Common myeloid progenitor, CD34-positive (primary cell): ENCODE measurements at regions not wholly inside any gene's neighbourhood (a gene's known extent, or its start where the extent isn't known, plus 50 kb on each side); places are given as distances from the start of the nearest gene placed in this dataset.

Experiments
- CTCF ChIA-PET: fragments of 350-600 bp; sonication (Branson Sonifier 250); formaldehyde crosslinking; loops from one replicate; lab custom pipeline; 2021; ENCODE audit warnings: antibody characterized with exemption; lab: Charles Lee
- POLR2A ChIA-PET: fragments of 350-600 bp; sonication (Branson Sonifier 250); formaldehyde crosslinking; loops from one replicate; lab custom pipeline; 2021; ENCODE audit warnings: antibody characterized with exemption; lab: Charles Lee
- DNase-seq, 3 donors: peaks; one replicate each; pipeline versions ENCODE4 v3.0.0 to v3.0.0-alpha.2; 2013
- H3K27ac ChIP-seq, 2 experiments: 1 replicate in 1 of 2; 2 replicates in 1 of 2; pipeline ENCODE4 v1.7.0; 2013; ENCODE audit warnings: inconsistent platforms in 2 of 2, low read length in 2 of 2, mild to moderate bottlenecking in 2 of 2, low read depth in 1 of 2, moderate library complexity in 1 of 2; ENCODE audit not compliant: severe bottlenecking in 2 of 2, insufficient read depth in 1 of 2, poor library complexity in 1 of 2
- H3K27me3 ChIP-seq, 5 experiments: replicated peaks in 2 of 5; 1 replicate in 3 of 5; 2 replicates in 2 of 5; pipeline versions ENCODE4 v1.6.1 to v1.7.0; 2013; ENCODE audit warnings: low read length in 4 of 5, mild to moderate bottlenecking in 2 of 5, moderate library complexity in 2 of 5, inconsistent platforms in 1 of 5; ENCODE audit not compliant: insufficient read depth in 5 of 5, control insufficient read depth in 4 of 5
- H3K36me3 ChIP-seq, 4 experiments: 1 replicate in 2 of 4; 2 replicates in 2 of 4; pipeline versions ENCODE4 v1.6.1 to v1.7.0; 2013; ENCODE audit warnings: low read length in 3 of 4, control low read depth in 1 of 4, mild to moderate bottlenecking in 1 of 4; ENCODE audit not compliant: control insufficient read depth in 4 of 4, insufficient read depth in 4 of 4
- H3K4me1 ChIP-seq, 4 experiments: 1 replicate in 3 of 4; 2 replicates in 1 of 4; pipeline versions ENCODE4 v1.6.1 to v1.7.1; 2013; ENCODE audit warnings: low read length in 3 of 4, mild to moderate bottlenecking in 3 of 4, control low read depth in 1 of 4, inconsistent platforms in 1 of 4, moderate library complexity in 1 of 4; ENCODE audit not compliant: control insufficient read depth in 4 of 4, insufficient read depth in 4 of 4; ENCODE audit errors: control extremely low read depth in 1 of 4
- H3K4me3 ChIP-seq, 7 experiments: 1 replicate in 4 of 7; 2 replicates in 3 of 7; pipeline versions ENCODE4 v1.5.1 to v1.7.0; 2013; ENCODE audit warnings: mild to moderate bottlenecking in 7 of 7, low read length in 6 of 7, moderate library complexity in 6 of 7, inconsistent platforms in 2 of 7, low read depth in 2 of 7, control low read depth in 1 of 7; ENCODE audit not compliant: insufficient read depth in 4 of 7, control insufficient read depth in 1 of 7; ENCODE audit errors: extremely low read depth in 1 of 7
- H3K9me3 ChIP-seq, 5 experiments: 1 replicate in 4 of 5; 2 replicates in 1 of 5; pipeline versions ENCODE4 v1.6.1 to v1.7.1; 2013; ENCODE audit warnings: low read length in 4 of 5, mild to moderate bottlenecking in 2 of 5, inconsistent platforms in 1 of 5, low read depth in 1 of 5, moderate library complexity in 1 of 5; ENCODE audit not compliant: control insufficient read depth in 4 of 5, insufficient read depth in 2 of 5; ENCODE audit errors: control extremely low read depth in 1 of 5
- WGBS: methylation state at CpG from one replicate; pipeline ENCODE4 v1.1.5; 2013; ENCODE audit not compliant: insufficient coverage; 5-methylcytosine and 5-hydroxymethylcytosine counted together

GRCh38 chr11:27916541-27917100, 191.3 kb downstream of the KIF18A start:
- Histone ChIP-seq H3K27me3 (no peaks in the 10 kb centered on the region), H3K36me3 (no peaks in the 10 kb centered on the region), H3K4me3 (no peak overlapping the region), H3K4me1 (no peaks in the 10 kb centered on the region), H3K27ac (no peak overlapping the region), H3K9me3 (no peaks in the 10 kb centered on the region)
- CTCF ChIA-PET = no interaction called here
- POLR2A ChIA-PET = no interaction called here
- WGBS = 96% methylated on average over 4 of the region's 6 CpGs
- DNase-seq = no peak

- POLR2A ChIA-PET = no interaction called here
- no peaks in the 10 kb centered on the region for H3K9me3 ChIP-seq
- no peaks in the 10 kb centered on the region for H3K27me3 ChIP-seq
- CTCF ChIA-PET = no interaction called here
- H3K36me3 ChIP-seq = no peaks in the 10 kb centered on the region
- no peak for DNase-seq
- no peaks in the 10 kb centered on the region for H3K4me1 ChIP-seq
- no peak overlapping the region for H3K27ac ChIP-seq
- no peak overlapping the region for H3K4me3 ChIP-seq
Measured at GRCh38 chr11:27914080-27914479, 193.9 kb downstream of the KIF18A start.

GRCh38 chr11:27913650-27914049, 194.3 kb downstream of the KIF18A start:
- no peaks in the 10 kb centered on the region for H3K36me3 ChIP-seq
- H3K4me3 ChIP-seq = no peak overlapping the region
- H3K27ac ChIP-seq = no peak overlapping the region
- H3K4me1 ChIP-seq = no peaks in the 10 kb centered on the region
- no peaks in the 10 kb centered on the region for H3K9me3 ChIP-seq
- POLR2A ChIA-PET = no interaction called here
- CTCF ChIA-PET = no interaction called here
- H3K27me3 ChIP-seq = no peaks in the 10 kb centered on the region
- 95% methylated on average over 3 of the region's 3 CpGs for WGBS
- DNase-seq = no peak

GRCh38 chr11:27912916-27913315, 195.0 kb downstream of the KIF18A start:
- CTCF ChIA-PET = no interaction called here

GRCh38 chr11:27910186-27910931, 197.6 kb downstream of the KIF18A start:
- ChIA-PET CTCF (interaction anchor here (1.5 kb wide), 1 partner anchor 623 kb away, joined by 3 read pairs; no protein-coding TSS in a partner anchor), POLR2A (no interaction called here)
- Histone ChIP-seq H3K27ac (no peak overlapping the region), H3K36me3 (no peaks in the 10 kb centered on the region), H3K4me3 (no peak overlapping the region), H3K27me3 (no peaks in the 10 kb centered on the region), H3K9me3 (peaks cover 0 to 3% (median 0%) of the 10 kb centered on the region in 5 experiments), H3K4me1 (peaks cover 0 to 13% (median 0%) of the 10 kb centered on the region in 4 experiments)
- 97% methylated on average over 2 of the region's 5 CpGs for WGBS
- no peak for DNase-seq

More at GRCh38 chr11:27912916-27913315, 195.0 kb downstream of the KIF18A start:
- no peaks in the 10 kb centered on the region for H3K27me3 ChIP-seq
- POLR2A ChIA-PET = no interaction called here
- WGBS = no CpG with 5 or more reads among the region's 2 CpGs
- no peak overlapping the region for H3K27ac ChIP-seq
- no peaks in the 10 kb centered on the region for H3K9me3 ChIP-seq
- peaks cover 0 to 4% (median 0%) of the 10 kb centered on the region in 4 experiments for H3K4me1 ChIP-seq
- DNase-seq = no peak
- H3K36me3 ChIP-seq = no peaks in the 10 kb centered on the region
- no peak overlapping the region for H3K4me3 ChIP-seq

GRCh38 chr11:27909386-27909785, 198.6 kb downstream of the KIF18A start:
- Histone ChIP-seq H3K27me3 (no peaks in the 10 kb centered on the region), H3K4me3 (no peak overlapping the region), H3K4me1 (peaks cover 0 to 13% (median 0%) of the 10 kb centered on the region in 4 experiments), H3K36me3 (no peaks in the 10 kb centered on the region), H3K27ac (no peak overlapping the region), H3K9me3 (peaks cover 0 to 3% (median 0%) of the 10 kb centered on the region in 5 experiments)
- 40% methylated on average over 1 of the region's 2 CpGs for WGBS
- ChIA-PET POLR2A (no interaction called here), CTCF (no interaction called here)
- no peak for DNase-seq

- Histone ChIP-seq H3K27me3 (no peaks in the 10 kb centered on the region), H3K27ac (no peak overlapping the region), H3K4me1 (peaks cover 0 to 13% (median 0%) of the 10 kb centered on the region in 4 experiments), H3K36me3 (no peaks in the 10 kb centered on the region), H3K9me3 (peaks cover 0 to 3% (median 0%) of the 10 kb centered on the region in 5 experiments), H3K4me3 (no peak overlapping the region)
- POLR2A ChIA-PET = no interaction called here
- CTCF ChIA-PET = no interaction called here
- DNase-seq = no peak
- 89% methylated on average over 2 of the region's 3 CpGs for WGBS
Measured at GRCh38 chr11:27908621-27909020, 199.3 kb downstream of the KIF18A start.
